ENCODE measurements at regions not wholly inside any gene's neighbourhood (a gene's known extent, or its start where the extent isn't known, plus 50 kb on each side); places are given as distances from the start of the nearest gene placed in this dataset.
"Not testable (repeated sequence)": the region's sequence is repeated elsewhere in the genome, so short reads cannot be mapped to it uniquely, and the experiment has no call there.

DNA sequence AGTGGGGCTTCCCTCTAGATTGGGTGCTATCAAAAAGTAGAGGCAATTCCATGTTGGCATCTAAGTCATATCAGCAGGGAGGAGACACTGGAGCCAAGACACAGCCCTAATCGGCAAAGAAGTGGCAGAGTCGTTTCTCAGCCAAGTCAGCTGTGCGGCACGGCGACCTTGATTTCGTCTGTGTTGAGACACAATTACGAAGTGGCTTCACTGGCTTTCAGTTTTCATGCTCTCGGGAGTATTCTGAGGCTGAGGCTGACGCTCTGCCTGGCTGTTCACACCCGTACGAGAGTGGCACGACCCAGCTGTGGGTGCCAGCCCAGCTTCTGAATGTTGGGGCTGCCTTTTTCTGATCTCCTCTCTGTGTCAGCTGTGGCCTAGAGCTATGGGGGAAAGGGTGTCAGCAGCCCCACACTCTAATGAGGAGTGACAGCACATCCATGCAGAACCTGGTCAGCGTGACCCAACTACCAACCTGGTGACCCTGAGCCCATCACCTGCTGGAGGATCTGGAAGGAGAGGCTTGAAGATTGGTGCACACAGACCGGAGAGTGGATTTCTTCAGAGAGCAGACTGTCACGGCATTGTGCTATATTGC is 105.7 kb upstream of the TMEM45B start:
- Mint-ChIP-seq H3K4me1 (no peaks in the 10 kb centered on the region), H3K36me3 (ENCODE audit: low read depth) (no peaks in the 10 kb centered on the region), H3K27me3 (peaks cover 4% of the 10 kb centered on the region), H3K27ac (no peak overlapping the region), H3K4me3 (no peak overlapping the region), H3K9me3 (no peaks in the 10 kb centered on the region)
- no peak for ATAC-seq (replicated peaks)

DNA sequence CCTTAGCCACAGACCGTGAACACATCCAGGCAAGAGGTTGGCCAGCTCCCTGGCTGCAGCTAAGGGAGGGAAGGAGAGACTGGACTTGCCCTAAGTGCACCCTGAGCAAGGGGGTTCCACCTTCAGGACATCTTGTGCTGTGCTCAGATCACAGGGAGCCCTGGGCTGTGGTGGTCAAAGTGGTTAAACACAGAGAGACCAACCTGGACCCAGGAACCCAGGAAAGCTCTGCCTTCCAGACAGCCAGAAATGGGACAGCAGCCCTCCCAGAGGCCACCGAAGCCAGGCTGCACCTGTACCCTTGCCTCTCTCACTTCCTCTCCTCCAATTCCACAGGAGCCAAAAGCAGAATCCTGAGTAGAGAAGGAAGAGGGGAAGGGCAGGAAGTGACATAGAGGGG is 105.2 kb upstream of the TMEM45B start:
- Mint-ChIP-seq H3K27ac (no peak overlapping the region), H3K9me3 (peaks cover 3% of the 10 kb centered on the region), H3K36me3 (ENCODE audit: low read depth) (no peaks in the 10 kb centered on the region), H3K4me3 (no peak overlapping the region), H3K27me3 (peaks cover 6% of the 10 kb centered on the region), H3K4me1 (no peaks in the 10 kb centered on the region)
- ATAC-seq (replicated peaks), result no peak

DNA sequence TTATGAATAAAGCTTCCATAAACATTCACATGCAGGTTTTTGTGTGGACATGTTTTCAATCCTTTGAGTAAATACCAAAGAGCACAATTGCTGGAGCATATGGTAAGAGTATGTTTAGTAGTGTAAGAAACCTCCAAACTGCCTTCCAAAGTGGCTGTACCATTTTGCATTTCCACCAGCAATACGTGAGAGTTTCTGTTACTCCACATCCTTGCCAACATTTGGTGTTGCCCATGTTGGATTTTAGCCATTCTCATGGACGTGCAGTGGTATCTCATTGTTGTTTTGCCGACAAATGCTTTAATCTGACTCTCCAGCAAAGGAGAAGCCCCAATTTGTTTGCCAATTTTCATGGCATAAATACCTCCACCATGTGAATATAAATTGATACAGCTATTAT is 103.9 kb upstream of the TMEM45B start:
- peaks cover 4% of the 10 kb centered on the region for H3K9me3 Mint-ChIP-seq
- H3K4me1 Mint-ChIP-seq, result no peaks in the 10 kb centered on the region
- ATAC-seq (replicated peaks), result no peak
- no peak overlapping the region for H3K4me3 Mint-ChIP-seq
- peaks cover 9% of the 10 kb centered on the region for H3K27me3 Mint-ChIP-seq
- H3K36me3 Mint-ChIP-seq (ENCODE audit: low read depth), result no peaks in the 10 kb centered on the region
- H3K27ac Mint-ChIP-seq, result no peak overlapping the region

DNA sequence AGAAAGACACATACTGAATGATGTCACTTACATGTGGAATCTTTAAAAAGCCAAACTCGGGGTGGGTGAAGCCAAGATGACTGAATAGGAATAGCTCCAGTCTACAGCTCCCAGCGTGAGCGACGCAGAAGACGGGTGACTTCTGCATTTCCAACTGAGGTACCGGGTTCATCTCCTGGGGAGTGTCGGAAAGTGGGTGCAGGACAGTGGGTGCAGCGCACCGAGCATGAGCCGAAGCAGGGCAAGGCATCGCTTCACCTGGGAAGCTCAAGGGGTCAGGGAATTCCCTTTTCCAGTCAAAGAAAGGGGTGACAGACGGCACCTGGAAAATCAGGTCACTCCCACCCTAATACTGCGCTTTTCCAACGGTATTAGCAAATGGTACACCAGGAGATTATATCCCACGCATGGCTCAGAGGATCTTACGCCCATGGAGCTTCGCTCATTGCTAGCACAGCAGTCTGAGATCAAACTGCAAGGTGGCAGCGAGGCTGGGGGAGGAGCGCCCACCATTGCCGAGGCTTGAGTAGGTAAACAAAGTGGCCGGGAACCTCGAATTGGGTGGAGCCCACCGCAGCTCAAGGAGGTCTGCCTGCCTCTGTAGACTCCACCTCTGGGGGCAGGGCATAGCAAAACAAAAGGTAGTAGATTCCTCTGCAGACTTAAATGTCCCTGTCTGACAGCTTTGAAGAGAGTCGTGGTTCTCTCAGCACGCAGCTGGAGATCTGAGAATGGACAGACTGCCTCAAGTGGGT is 103.0 kb upstream of the TMEM45B start:
- not testable (repeated sequence) for H3K27me3 Mint-ChIP-seq; H3K27ac Mint-ChIP-seq; H3K36me3 Mint-ChIP-seq (ENCODE audit: low read depth); H3K4me3 Mint-ChIP-seq; H3K9me3 Mint-ChIP-seq; H3K4me1 Mint-ChIP-seq; ATAC-seq (replicated peaks)

DNA sequence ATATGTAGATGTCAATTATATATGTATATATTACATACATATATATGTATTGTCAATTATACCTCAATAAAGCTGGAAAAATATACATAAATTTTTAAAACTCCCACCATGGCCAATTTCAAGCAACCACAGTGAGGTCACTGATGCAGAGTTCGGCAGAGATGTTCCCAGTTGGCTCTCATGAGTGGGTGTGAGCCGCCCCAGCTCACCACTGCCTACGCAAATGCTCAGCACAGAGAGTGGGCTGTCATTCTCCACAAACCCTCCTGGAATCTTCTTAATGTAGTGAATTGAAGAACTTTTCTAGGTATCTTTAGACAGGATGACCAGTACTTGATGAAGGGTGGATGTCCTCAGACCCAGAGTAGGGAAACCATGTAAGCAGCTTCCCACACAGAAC is 96.6 kb upstream of the TMEM45B start:
- H3K4me3 Mint-ChIP-seq, result no peak overlapping the region
- no peak for ATAC-seq (replicated peaks)
- H3K9me3 Mint-ChIP-seq, result peaks cover 4% of the 10 kb centered on the region
- H3K4me1 Mint-ChIP-seq, result peaks cover 6% of the 10 kb centered on the region
- H3K27ac Mint-ChIP-seq, result no peak overlapping the region
- H3K27me3 Mint-ChIP-seq, result peaks cover 5% of the 10 kb centered on the region
- no peaks in the 10 kb centered on the region for H3K36me3 Mint-ChIP-seq (ENCODE audit: low read depth)

DNA sequence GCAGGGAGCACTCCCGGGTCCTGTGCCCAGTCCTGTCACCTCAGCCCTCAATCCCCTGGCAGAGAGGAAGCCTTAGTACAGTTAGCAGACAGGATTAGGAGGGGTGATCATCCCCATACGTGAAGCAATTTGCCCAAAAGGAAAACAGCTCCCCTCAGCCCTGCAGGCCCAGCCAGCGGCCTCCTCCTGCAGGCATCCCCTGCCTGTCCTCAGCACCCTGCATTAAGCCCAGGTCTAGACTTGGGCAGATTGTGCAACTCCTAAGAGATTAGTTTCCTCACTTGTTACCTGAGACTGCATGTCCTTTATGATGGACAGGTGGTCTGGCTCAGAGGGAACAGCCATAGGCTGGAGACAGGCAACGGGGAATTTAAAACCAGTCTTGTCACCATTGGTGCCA is 95.5 kb upstream of the TMEM45B start:
- no peak overlapping the region for H3K27ac Mint-ChIP-seq

DNA sequence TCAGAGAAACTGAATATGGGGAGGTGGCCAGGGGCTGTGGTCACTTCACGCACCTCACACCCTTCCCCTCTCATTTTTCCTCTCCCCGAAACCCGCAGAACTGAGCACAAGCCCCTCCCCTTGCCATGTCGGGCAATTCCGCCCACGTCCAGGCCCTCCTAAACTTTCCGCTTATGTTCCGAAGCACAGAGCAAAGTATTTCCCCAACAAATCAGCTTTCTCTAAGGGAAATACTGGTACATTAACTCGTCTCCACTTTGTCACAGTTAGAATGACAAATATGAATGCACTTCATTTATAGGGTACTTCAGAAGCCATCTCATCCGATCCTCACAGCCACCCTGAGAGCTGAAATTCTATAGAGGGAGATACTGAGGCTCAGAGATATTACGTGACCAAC is 94.7 kb upstream of the TMEM45B start:
- Mint-ChIP-seq H3K27me3 (no peaks in the 10 kb centered on the region), H3K27ac (no peak overlapping the region), H3K36me3 (ENCODE audit: low read depth) (no peaks in the 10 kb centered on the region), H3K4me3 (no peak overlapping the region), H3K9me3 (no peaks in the 10 kb centered on the region), H3K4me1 (peaks cover 6% of the 10 kb centered on the region)
- ATAC-seq (replicated peaks), result no peak

More for the DNA sequence above, 95.5 kb upstream of the TMEM45B start:
- H3K4me3 Mint-ChIP-seq, result no peak overlapping the region
- H3K36me3 Mint-ChIP-seq (ENCODE audit: low read depth), result no peaks in the 10 kb centered on the region
- H3K27me3 Mint-ChIP-seq, result peaks cover 5% of the 10 kb centered on the region
- ATAC-seq (replicated peaks), result no peak
- H3K9me3 Mint-ChIP-seq, result peaks cover 4% of the 10 kb centered on the region
- H3K4me1 Mint-ChIP-seq, result peaks cover 6% of the 10 kb centered on the region

DNA sequence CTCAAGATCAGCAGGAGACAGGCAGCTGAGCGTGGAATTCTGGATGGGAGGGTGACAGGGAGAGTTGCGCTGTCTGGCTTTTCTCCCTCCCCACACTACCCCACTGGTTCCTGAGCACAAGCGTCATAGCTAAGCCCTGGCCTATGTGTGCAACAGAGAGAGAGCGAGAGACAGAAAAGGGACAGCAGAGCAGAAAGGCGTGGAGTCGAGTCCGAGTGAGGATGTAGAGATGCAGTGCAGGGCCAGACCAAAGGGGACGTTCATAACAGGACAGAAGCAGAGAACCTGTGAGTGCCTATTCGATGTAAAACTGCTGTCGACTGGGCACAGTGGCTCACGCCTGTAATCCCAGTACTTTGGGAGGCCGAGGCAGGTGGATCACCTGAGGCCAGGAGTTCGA is 94.0 kb upstream of the TMEM45B start:
- Mint-ChIP-seq H3K4me1 (peaks cover 6% of the 10 kb centered on the region), H3K9me3 (no peaks in the 10 kb centered on the region), H3K27ac (no peak overlapping the region), H3K36me3 (ENCODE audit: low read depth) (no peaks in the 10 kb centered on the region), H3K4me3 (no peak overlapping the region), H3K27me3 (no peaks in the 10 kb centered on the region)
- ATAC-seq (replicated peaks), result no peak

DNA sequence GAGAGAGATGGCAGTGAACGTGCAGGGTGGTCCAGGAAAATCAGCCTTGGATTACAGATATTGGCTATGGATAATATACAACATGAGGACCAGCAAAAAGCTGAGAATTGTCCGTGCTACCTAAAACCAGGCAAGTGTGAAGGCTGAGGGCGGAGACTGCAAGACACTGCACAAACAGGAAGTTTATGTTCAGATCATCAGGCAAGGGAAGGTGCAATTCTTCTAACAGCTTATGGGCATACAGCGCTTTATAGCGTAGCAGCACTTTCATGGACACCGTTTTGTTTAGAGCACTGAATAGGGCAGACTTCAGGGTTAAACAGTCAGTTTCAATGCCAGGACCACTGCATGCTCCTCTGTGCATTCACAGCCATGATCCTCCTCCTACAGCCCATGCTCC is 93.1 kb upstream of the TMEM45B start:
- ATAC-seq (replicated peaks), result no peak
- Mint-ChIP-seq H3K36me3 (ENCODE audit: low read depth) (no peaks in the 10 kb centered on the region), H3K4me1 (peaks cover 6% of the 10 kb centered on the region), H3K27me3 (no peaks in the 10 kb centered on the region), H3K4me3 (no peak overlapping the region), H3K27ac (no peak overlapping the region), H3K9me3 (no peaks in the 10 kb centered on the region)

DNA sequence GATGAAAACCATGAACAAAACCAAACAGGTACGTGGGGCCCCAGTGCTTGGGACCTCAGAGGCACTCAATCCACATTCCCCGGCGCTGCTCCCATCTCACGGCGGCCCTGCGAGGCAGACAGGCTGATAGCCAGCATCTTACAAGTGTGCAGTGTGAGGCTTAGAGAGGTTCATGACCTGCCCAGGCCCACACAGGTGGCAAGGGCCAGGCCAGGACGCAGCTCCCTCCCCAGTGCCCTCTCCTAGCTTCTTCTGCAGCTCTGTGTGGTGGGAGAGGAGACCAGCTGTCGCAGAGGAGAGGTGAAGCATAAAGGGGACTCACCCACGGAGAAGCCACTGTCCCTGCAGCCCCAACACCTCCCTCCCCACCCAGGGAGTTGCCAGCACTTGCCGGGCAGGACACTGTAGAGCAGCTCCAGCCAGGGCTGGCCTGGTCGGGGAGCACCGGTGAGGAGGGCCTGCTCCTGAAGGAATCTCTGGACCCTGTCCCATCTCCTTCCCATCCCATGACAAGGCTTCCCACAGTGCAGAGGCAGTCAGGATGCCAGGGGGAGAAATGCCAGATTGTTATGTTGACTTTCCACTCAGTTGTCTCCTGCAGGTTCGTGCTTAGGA is 92.4 kb upstream of the TMEM45B start:
- Mint-ChIP-seq H3K4me3 (no peak overlapping the region), H3K9me3 (no peaks in the 10 kb centered on the region), H3K36me3 (ENCODE audit: low read depth) (no peaks in the 10 kb centered on the region), H3K4me1 (peaks cover 6% of the 10 kb centered on the region), H3K27me3 (no peaks in the 10 kb centered on the region), H3K27ac (no peak overlapping the region)
- ATAC-seq (replicated peaks), result no peak

DNA sequence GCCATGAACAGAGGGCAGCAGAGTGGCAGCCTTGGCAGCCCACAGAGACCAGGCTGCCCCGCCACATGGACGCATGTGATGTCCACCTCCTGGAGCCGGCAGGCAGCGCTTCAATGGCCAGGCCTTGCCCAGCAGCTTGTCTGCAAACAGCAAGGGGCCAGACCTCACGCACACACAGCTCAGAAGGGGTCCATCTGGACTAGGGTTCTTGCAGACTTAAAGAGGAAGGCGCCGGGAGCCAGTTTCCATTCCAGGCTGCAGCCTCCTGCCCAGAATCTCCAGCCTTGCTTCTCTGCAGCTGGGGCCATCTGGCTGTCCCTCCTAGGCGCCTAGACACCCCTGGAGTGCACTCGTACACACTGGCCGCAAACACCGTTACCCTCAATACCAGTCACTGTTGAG is 91.9 kb upstream of the TMEM45B start:
- H3K27ac Mint-ChIP-seq, result no peak overlapping the region
- no peak for ATAC-seq (replicated peaks)
- H3K9me3 Mint-ChIP-seq, result no peaks in the 10 kb centered on the region
- peaks cover 6% of the 10 kb centered on the region for H3K4me1 Mint-ChIP-seq
- H3K36me3 Mint-ChIP-seq (ENCODE audit: low read depth), result no peaks in the 10 kb centered on the region
- no peak overlapping the region for H3K4me3 Mint-ChIP-seq
- no peaks in the 10 kb centered on the region for H3K27me3 Mint-ChIP-seq

DNA sequence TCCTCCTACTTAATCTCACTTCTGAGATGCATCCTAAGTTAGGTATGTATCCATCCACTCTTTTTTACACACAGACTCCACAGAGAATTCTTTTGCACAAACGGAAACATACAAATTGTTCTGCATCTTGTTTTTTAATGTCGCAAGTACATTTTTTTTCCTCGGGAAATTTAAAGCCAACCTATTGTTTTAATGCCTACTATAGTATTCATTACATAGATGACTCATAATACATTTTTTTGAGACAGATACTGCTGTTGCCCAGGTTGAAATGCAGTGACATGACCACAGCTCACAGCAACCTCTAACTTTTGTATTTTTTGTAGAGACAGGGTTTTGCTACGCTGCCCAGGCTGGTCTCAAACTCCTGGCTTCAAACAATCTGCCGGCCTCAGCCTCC is 90.8 kb upstream of the TMEM45B start:
- ATAC-seq (replicated peaks), result no peak
- Mint-ChIP-seq H3K4me1 (peaks cover 6% of the 10 kb centered on the region), H3K9me3 (no peaks in the 10 kb centered on the region)

DNA sequence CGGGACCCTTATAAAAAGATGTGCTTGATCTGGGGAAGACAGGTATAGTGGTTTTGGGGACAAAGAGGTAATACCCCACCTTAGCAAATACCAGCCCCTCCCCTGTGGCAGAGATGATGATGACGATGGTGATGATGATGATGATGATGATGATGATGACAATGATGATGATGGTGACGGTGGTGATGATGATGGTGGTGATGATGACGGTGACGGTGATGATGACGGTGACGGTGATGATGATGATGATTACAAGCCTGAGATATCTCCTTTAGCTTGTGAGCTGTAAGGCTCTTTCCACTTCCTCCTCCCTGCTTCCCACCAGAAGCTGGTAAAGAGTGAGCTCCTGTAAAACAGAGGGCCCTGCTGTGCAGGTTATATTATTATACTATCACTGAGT is 89.5 kb upstream of the TMEM45B start:
- no peaks in the 10 kb centered on the region for H3K36me3 Mint-ChIP-seq (ENCODE audit: low read depth)
- H3K9me3 Mint-ChIP-seq, result no peaks in the 10 kb centered on the region
- peaks cover 6% of the 10 kb centered on the region for H3K4me1 Mint-ChIP-seq
- no peaks in the 10 kb centered on the region for H3K27me3 Mint-ChIP-seq
- no peak for ATAC-seq (replicated peaks)
- H3K27ac Mint-ChIP-seq, result no peak overlapping the region
- no peak overlapping the region for H3K4me3 Mint-ChIP-seq

More for the DNA sequence above, 90.8 kb upstream of the TMEM45B start:
- H3K4me3 Mint-ChIP-seq, result no peak overlapping the region
- no peak overlapping the region for H3K27ac Mint-ChIP-seq
- no peaks in the 10 kb centered on the region for H3K27me3 Mint-ChIP-seq
- H3K36me3 Mint-ChIP-seq (ENCODE audit: low read depth), result no peaks in the 10 kb centered on the region

DNA sequence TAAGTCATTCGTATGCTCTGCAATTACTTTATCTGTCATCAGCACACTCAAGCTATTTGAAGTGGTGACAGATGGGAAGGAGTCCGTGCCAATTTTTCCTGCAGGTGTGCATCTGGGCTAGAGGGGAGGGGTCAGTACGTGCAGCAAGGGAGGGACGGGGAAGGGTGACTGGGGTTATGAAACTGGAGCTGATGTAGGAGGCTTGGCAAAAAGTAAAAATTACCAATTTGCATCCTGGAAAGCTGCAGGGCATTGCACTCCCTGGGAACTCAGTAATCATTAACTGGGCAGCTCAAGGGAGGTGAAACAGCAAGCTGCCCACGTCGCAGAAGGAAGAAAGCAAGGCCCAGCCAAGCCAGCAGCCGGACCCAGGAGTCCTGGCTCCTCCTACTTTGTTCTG is 87.1 kb upstream of the TMEM45B start:
- Mint-ChIP-seq H3K9me3 (no peaks in the 10 kb centered on the region), H3K36me3 (ENCODE audit: low read depth) (no peaks in the 10 kb centered on the region), H3K4me3 (no peak overlapping the region), H3K27me3 (no peaks in the 10 kb centered on the region), H3K4me1 (no peaks in the 10 kb centered on the region), H3K27ac (no peak overlapping the region)
- ATAC-seq (replicated peaks), result no peak

DNA sequence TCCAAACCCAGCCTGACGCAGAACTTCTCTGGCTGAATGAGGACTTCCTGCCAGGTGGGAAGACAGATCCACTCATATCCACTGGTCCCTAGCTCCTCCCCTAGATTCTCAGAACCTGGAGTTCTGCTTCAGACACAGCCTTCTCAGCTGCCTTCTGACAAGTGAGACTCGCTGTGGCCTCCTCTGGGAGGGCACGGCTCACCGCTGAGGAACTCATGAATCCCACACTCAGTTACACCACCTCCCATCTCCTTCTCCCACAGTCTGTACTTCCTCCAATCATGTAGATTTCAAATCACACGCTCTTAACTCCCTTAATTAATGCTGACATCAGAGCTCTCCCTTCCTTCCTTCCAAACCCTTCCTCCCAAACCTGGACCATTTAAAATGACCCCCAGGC is 86.4 kb upstream of the TMEM45B start:
- no peaks in the 10 kb centered on the region for H3K36me3 Mint-ChIP-seq (ENCODE audit: low read depth)
- no peaks in the 10 kb centered on the region for H3K9me3 Mint-ChIP-seq
- H3K4me1 Mint-ChIP-seq, result no peaks in the 10 kb centered on the region
- no peak overlapping the region for H3K4me3 Mint-ChIP-seq
- ATAC-seq (replicated peaks), result no peak
- H3K27ac Mint-ChIP-seq, result no peak overlapping the region
- H3K27me3 Mint-ChIP-seq, result no peaks in the 10 kb centered on the region
